ENCODE measurements at regions not wholly inside any gene's neighbourhood (a gene's known extent, or its start where the extent isn't known, plus 50 kb on each side); places are given as distances from the start of the nearest gene placed in this dataset.

DNA sequence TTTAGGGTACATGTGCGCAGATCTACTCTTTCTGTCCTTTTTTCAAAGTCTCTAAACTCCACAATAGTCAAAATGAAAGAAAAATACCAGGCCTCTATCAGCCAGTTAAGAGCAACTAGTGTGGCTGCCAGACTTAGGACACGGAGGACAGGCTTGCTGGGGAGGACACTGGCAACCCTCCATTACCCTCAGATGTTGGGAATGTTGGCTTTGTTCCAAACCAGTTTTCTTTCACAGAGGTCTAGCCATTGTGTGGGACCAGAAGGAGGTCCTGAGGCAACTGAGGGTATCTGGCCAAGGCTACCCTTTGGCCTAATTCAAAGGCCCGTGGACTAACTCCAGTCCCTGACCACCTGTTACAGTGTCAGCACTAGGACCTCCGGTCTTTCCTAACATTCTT is 51.2 kb upstream of the MED9 start:
- TF ChIP-seq ZNF274 (IDR thresholded peaks at IDR 0.05; ENCODE audit: low read depth, low read length) (no peak), YY1 (IDR thresholded peaks at IDR 0.05; ENCODE audit: insufficient read depth, insufficient read length) (no peak), SUZ12 (IDR thresholded peaks at IDR 0.05; ENCODE audit: extremely low read depth, insufficient read depth, insufficient read length) (no peak)
